ENCODE measurements at regions not wholly inside any gene's neighbourhood (a gene's known extent, or its start where the extent isn't known, plus 50 kb on each side); places are given as distances from the start of the nearest gene placed in this dataset.

DNA sequence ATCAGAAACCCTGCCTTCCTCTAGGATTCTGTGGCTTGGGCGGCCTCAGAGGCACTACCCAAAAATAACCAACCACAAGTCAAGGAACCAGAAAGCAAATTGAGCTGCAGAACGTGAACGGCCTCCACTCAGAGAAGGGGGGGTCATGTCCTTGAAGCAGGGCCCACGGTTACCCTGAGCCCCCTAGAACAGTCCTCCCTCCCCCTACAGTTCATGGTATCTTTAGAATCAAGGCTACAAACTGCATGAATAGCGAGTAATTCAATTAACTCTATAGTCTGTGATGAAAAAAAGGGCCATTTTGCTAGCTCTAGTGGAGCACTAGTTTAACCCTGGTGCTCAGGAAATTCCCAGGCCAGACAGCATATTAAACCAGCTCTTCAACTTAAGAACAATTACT, 79.0 kb upstream of the ZNF507 start:
- no peak overlapping the region for H2AFZ ChIP-seq (ENCODE audit: low read depth)
- no peaks in the 10 kb centered on the region for H3F3A ChIP-seq (replicated peaks; ENCODE audit: insufficient read depth)
- 11% methylated on average over 5 of the region's 5 CpGs for WGBS (ENCODE audit: low lambda C conversion rate)
- ChIA-PET POLR2A (no interaction called here), CTCF (interaction anchor here (1.9 kb wide), 1 partner anchor 42 kb away, joined by 5 read pairs; no protein-coding TSS in a partner anchor)
- TF ChIP-seq GATA2 (CRISPR knock-in tag; IDR thresholded peaks at IDR 0.05), result peak; percentile 87
- TF ChIP-seq RFX5 (IDR thresholded peaks at IDR 0.05; ENCODE audit: low read length), result no peak
- TF ChIP-seq RAD21 (IDR thresholded peaks at IDR 0.05; ENCODE audit: low read length), result 0 out of 2 replicates have a peak, but pooled peaks have one; percentile 11
- no peak for TF ChIP-seq TAF1 (IDR thresholded peaks at IDR 0.05; ENCODE audit: borderline replicate concordance, low read depth, low read length)
- no peaks in the 10 kb centered on the region for H4K20me1 ChIP-seq (ENCODE audit: insufficient read depth)
- H3K27ac ChIP-seq (ENCODE audit: low read depth in 2 of 2, low read length in 1 of 2), result no peak overlapping the region
- no peaks in the 10 kb centered on the region for H3K27me3 ChIP-seq (ENCODE audit: insufficient read depth)
- no peaks in the 10 kb centered on the region for H3K9me2 ChIP-seq
- no peaks in the 10 kb centered on the region for H3K36me3 ChIP-seq (replicated peaks in 1 of 2; ENCODE audit: control insufficient read depth in 1 of 2, insufficient read depth in 2 of 2, low read length in 1 of 2)
- H3K4me1 ChIP-seq (ENCODE audit: control insufficient read depth in 1 of 2, insufficient read depth in 2 of 2, low read depth in 1 of 2, low read length in 1 of 2), result peaks cover 0 to 3% of the 10 kb centered on the region in 2 experiments; a peak in 1 of 4 replicates
- no peak overlapping the region for H3K9ac ChIP-seq
- no peak overlapping the region for H3K4me3 ChIP-seq (ENCODE audit: low read depth in 2 of 2, low read length in 1 of 2)
- DNase-seq, result peak; percentile 71
- H3K79me2 ChIP-seq (ENCODE audit: insufficient read depth), result no peaks in the 10 kb centered on the region
- H3K9me3 ChIP-seq, result no peaks in the 10 kb centered on the region
- no peak overlapping the region for H3K4me2 ChIP-seq

GRCh38 chr19:32268381-32268780, 77.0 kb upstream of the ZNF507 start:
- CTCF ChIA-PET, result interaction anchor here (0.6 to 2.2 kb wide), 2 partner anchors 71 to 379 kb away, joined by 3 to 4 read pairs; no protein-coding TSS in a partner anchor

More at GRCh38 chr19:32268381-32268780, 77.0 kb upstream of the ZNF507 start:
- Histone ChIP-seq H3K27me3 (ENCODE audit: insufficient read depth) (no peaks in the 10 kb centered on the region), H3K79me2 (ENCODE audit: insufficient read depth) (no peaks in the 10 kb centered on the region), H3K9ac (no peak overlapping the region), H3K4me2 (no peak overlapping the region), H3K9me3 (no peaks in the 10 kb centered on the region), H3F3A (replicated peaks; ENCODE audit: insufficient read depth) (no peaks in the 10 kb centered on the region), H3K36me3 (replicated peaks in 1 of 2; ENCODE audit: control insufficient read depth in 1 of 2, insufficient read depth in 2 of 2, low read length in 1 of 2) (no peaks in the 10 kb centered on the region), H3K4me3 (ENCODE audit: low read depth in 2 of 2, low read length in 1 of 2) (no peak overlapping the region), H3K27ac (ENCODE audit: low read depth in 2 of 2, low read length in 1 of 2) (no peak overlapping the region), H3K9me2 (no peaks in the 10 kb centered on the region), H2AFZ (ENCODE audit: low read depth) (no peak overlapping the region), H3K4me1 (ENCODE audit: control insufficient read depth in 1 of 2, insufficient read depth in 2 of 2, low read depth in 1 of 2, low read length in 1 of 2) (peaks cover 0 to 3% of the 10 kb centered on the region in 2 experiments; a peak in 1 of 4 replicates), H4K20me1 (ENCODE audit: insufficient read depth) (no peaks in the 10 kb centered on the region)
- 43% methylated on average over 3 of the region's 3 CpGs for WGBS (ENCODE audit: low lambda C conversion rate)
- no peak for DNase-seq
- no peak for TF ChIP-seq POLR2AphosphoS5 (IDR thresholded peaks at IDR 0.05; ENCODE audit: low read depth, low read length)
- TF ChIP-seq, protein P1, sequence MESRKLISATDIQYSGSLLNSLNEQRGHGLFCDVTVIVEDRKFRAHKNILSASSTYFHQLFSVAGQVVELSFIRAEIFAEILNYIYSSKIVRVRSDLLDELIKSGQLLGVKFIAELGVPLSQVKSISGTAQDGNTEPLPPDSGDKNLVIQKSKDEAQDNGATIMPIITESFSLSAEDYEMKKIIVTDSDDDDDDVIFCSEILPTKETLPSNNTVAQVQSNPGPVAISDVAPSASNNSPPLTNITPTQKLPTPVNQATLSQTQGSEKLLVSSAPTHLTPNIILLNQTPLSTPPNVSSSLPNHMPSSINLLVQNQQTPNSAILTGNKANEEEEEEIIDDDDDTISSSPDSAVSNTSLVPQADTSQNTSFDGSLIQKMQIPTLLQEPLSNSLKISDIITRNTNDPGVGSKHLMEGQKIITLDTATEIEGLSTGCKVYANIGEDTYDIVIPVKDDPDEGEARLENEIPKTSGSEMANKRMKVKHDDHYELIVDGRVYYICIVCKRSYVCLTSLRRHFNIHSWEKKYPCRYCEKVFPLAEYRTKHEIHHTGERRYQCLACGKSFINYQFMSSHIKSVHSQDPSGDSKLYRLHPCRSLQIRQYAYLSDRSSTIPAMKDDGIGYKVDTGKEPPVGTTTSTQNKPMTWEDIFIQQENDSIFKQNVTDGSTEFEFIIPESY (IDR thresholded peaks at IDR 0.05; ENCODE audit: borderline replicate concordance, low read depth), result no peak
- TF ChIP-seq SMC3 (IDR thresholded peaks at IDR 0.05; ENCODE audit: low read depth, low read length), result no peak
- TF ChIP-seq, protein P2, sequence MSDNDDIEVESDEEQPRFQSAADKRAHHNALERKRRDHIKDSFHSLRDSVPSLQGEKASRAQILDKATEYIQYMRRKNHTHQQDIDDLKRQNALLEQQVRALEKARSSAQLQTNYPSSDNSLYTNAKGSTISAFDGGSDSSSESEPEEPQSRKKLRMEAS (IDR thresholded peaks at IDR 0.05; ENCODE audit: low read depth), result no peak
- TF ChIP-seq USF2 (IDR thresholded peaks at IDR 0.05; ENCODE audit: borderline replicate concordance, low read depth, low read length), result no peak
- no peak for TF ChIP-seq GATA2 (CRISPR knock-in tag; IDR thresholded peaks at IDR 0.05)
- no peak for TF ChIP-seq MEF2A (IDR thresholded peaks at IDR 0.05; ENCODE audit: borderline replicate concordance, low read depth)
- TF ChIP-seq EZH2phosphoT487 (IDR thresholded peaks at IDR 0.05; ENCODE audit: borderline replicate concordance, low read depth), result no peak
- TF ChIP-seq MXI1 (IDR thresholded peaks at IDR 0.05; ENCODE audit: low read depth, low read length), result no peak
- TF ChIP-seq NFIC (IDR thresholded peaks at IDR 0.05; ENCODE audit: borderline replicate concordance), result no peak
- TF ChIP-seq JUND (IDR thresholded peaks at IDR 0.05), result no peak
- TF ChIP-seq, protein P3, sequence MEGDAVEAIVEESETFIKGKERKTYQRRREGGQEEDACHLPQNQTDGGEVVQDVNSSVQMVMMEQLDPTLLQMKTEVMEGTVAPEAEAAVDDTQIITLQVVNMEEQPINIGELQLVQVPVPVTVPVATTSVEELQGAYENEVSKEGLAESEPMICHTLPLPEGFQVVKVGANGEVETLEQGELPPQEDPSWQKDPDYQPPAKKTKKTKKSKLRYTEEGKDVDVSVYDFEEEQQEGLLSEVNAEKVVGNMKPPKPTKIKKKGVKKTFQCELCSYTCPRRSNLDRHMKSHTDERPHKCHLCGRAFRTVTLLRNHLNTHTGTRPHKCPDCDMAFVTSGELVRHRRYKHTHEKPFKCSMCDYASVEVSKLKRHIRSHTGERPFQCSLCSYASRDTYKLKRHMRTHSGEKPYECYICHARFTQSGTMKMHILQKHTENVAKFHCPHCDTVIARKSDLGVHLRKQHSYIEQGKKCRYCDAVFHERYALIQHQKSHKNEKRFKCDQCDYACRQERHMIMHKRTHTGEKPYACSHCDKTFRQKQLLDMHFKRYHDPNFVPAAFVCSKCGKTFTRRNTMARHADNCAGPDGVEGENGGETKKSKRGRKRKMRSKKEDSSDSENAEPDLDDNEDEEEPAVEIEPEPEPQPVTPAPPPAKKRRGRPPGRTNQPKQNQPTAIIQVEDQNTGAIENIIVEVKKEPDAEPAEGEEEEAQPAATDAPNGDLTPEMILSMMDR (IDR thresholded peaks at IDR 0.05), result no peak
- TF ChIP-seq YY1 (IDR thresholded peaks at IDR 0.05; ENCODE audit: low read depth), result no peak
- TF ChIP-seq FOXM1 (IDR thresholded peaks at IDR 0.05; ENCODE audit: low read depth), result no peak
- no peak for TF ChIP-seq GABPA (IDR thresholded peaks at IDR 0.05; ENCODE audit: low read depth)
- TF ChIP-seq, protein P4, sequence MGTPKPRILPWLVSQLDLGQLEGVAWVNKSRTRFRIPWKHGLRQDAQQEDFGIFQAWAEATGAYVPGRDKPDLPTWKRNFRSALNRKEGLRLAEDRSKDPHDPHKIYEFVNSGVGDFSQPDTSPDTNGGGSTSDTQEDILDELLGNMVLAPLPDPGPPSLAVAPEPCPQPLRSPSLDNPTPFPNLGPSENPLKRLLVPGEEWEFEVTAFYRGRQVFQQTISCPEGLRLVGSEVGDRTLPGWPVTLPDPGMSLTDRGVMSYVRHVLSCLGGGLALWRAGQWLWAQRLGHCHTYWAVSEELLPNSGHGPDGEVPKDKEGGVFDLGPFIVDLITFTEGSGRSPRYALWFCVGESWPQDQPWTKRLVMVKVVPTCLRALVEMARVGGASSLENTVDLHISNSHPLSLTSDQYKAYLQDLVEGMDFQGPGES (IDR thresholded peaks at IDR 0.05; ENCODE audit: low read depth, low read length), result no peak
- no peak for TF ChIP-seq FOSL2 (IDR thresholded peaks at IDR 0.05; ENCODE audit: borderline replicate concordance, low read depth)
- no peak for TF ChIP-seq USF1 (IDR thresholded peaks at IDR 0.05; ENCODE audit: borderline replicate concordance, low read depth)
- no peak for TF ChIP-seq RXRA (IDR thresholded peaks at IDR 0.05; ENCODE audit: borderline replicate concordance, low read depth)
- POLR2A ChIA-PET, result no interaction called here

Data from SK-N-SH (cell line).